ENCODE measurements at regions not wholly inside any gene's neighbourhood (a gene's known extent, or its start where the extent isn't known, plus 50 kb on each side); places are given as distances from the start of the nearest gene placed in this dataset.
A peak's percentile ranks its signal among the peaks of the same experiment; 100 is the strongest.
"Not testable (repeated sequence)": the region's sequence is repeated elsewhere in the genome, so short reads cannot be mapped to it uniquely, and the experiment has no call there.

GRCh38 chr10:55550236-55550635, 749.2 kb upstream of the PCDH15 start:
- H3K36me3 ChIP-seq (ENCODE audit: low read depth), result no peaks in the 10 kb centered on the region
- BruUV-seq (replicated peaks), result no TSS peak
- no peaks in the 10 kb centered on the region for H3K27me3 ChIP-seq (ENCODE audit: insufficient read depth, low read depth)
- peak in 1 of 2 experiments; percentile 42 for DNase-seq
- no peak overlapping the region for H3K4me2 ChIP-seq
- no peak overlapping the region for H2AFZ ChIP-seq
- no peaks in the 10 kb centered on the region for H3K9me3 ChIP-seq (ENCODE audit: insufficient read depth, low read depth)
- intact Hi-C loops (cut with micrococcal nuclease; ENCODE audit: unreplicated experiment), result no loop called here
- TF ChIP-seq CTCF (conservative IDR thresholded peaks at IDR 0.05) (no peak), EZH2 (IDR thresholded peaks at IDR 0.05; ENCODE audit: low read depth) (no peak)
- no peaks in the 10 kb centered on the region for H3K9me2 ChIP-seq (ENCODE audit: insufficient read depth)
- ChIA-PET CTCF (no interaction called here), POLR2A (ENCODE audit: unreplicated experiment) (no interaction called here)
- H3K27ac ChIP-seq, result no peak overlapping the region
- no peaks in the 10 kb centered on the region for H3K79me2 ChIP-seq (ENCODE audit: low read depth)
- H3F3A ChIP-seq (ENCODE audit: insufficient read depth, low read depth), result no peaks in the 10 kb centered on the region
- no peaks in the 10 kb centered on the region for H3K4me1 ChIP-seq (replicated peaks; ENCODE audit: insufficient read depth)
- H4K20me1 ChIP-seq (ENCODE audit: insufficient read depth), result no peaks in the 10 kb centered on the region
- no peak overlapping the region for H3K4me3 ChIP-seq

GRCh38 chr10:55537497-55537896, 736.5 kb upstream of the PCDH15 start:
- H3K4me2 ChIP-seq; H2AFZ ChIP-seq; H3K36me3 ChIP-seq (ENCODE audit: low read depth); H3K9me3 ChIP-seq (ENCODE audit: insufficient read depth, low read depth); H3K27ac ChIP-seq; intact Hi-C loops (cut with micrococcal nuclease; ENCODE audit: unreplicated experiment); DNase-seq; H3K4me3 ChIP-seq; H3K4me1 ChIP-seq (replicated peaks; ENCODE audit: insufficient read depth); H3F3A ChIP-seq (ENCODE audit: insufficient read depth, low read depth); CTCF ChIA-PET; H3K9me2 ChIP-seq (ENCODE audit: insufficient read depth); H4K20me1 ChIP-seq (ENCODE audit: insufficient read depth); H3K27me3 ChIP-seq (ENCODE audit: insufficient read depth, low read depth); POLR2A ChIA-PET (ENCODE audit: unreplicated experiment); BruUV-seq (replicated peaks); H3K79me2 ChIP-seq (ENCODE audit: low read depth): not testable (repeated sequence)

GRCh38 chr10:55519264-55519663, 718.2 kb upstream of the PCDH15 start:
- Histone ChIP-seq H3K4me3 (no peak overlapping the region), H3K36me3 (ENCODE audit: low read depth) (no peaks in the 10 kb centered on the region), H3K27ac (no peak overlapping the region), H2AFZ (no peak overlapping the region), H3K27me3 (ENCODE audit: insufficient read depth, low read depth) (no peaks in the 10 kb centered on the region), H3K9me3 (ENCODE audit: insufficient read depth, low read depth) (no peaks in the 10 kb centered on the region), H3K4me1 (replicated peaks; ENCODE audit: insufficient read depth) (no peaks in the 10 kb centered on the region), H3K9me2 (ENCODE audit: insufficient read depth) (no peaks in the 10 kb centered on the region), H4K20me1 (ENCODE audit: insufficient read depth) (no peaks in the 10 kb centered on the region; the same call in 1 of the 2 replicates), H3F3A (ENCODE audit: insufficient read depth, low read depth) (no peaks in the 10 kb centered on the region), H3K79me2 (ENCODE audit: low read depth) (no peaks in the 10 kb centered on the region), H3K4me2 (no peak overlapping the region)
- intact Hi-C loops (cut with micrococcal nuclease; ENCODE audit: unreplicated experiment), result no loop called here
- TF ChIP-seq EZH2 (IDR thresholded peaks at IDR 0.05; ENCODE audit: low read depth) (no peak), CTCF (conservative IDR thresholded peaks at IDR 0.05) (no peak)
- ChIA-PET POLR2A (ENCODE audit: unreplicated experiment) (no interaction called here), CTCF (no interaction called here)
- no TSS peak for BruUV-seq (replicated peaks)
- DNase-seq, result no peak

GRCh38 chr10:55518416-55518815, 717.4 kb upstream of the PCDH15 start:
- intact Hi-C loops (cut with micrococcal nuclease; ENCODE audit: unreplicated experiment); POLR2A ChIA-PET (ENCODE audit: unreplicated experiment): not testable (repeated sequence)

More at GRCh38 chr10:55518416-55518815, 717.4 kb upstream of the PCDH15 start:
- H2AFZ ChIP-seq; H3K79me2 ChIP-seq (ENCODE audit: low read depth); H3K36me3 ChIP-seq (ENCODE audit: low read depth); H3K9me3 ChIP-seq (ENCODE audit: insufficient read depth, low read depth); H3K27me3 ChIP-seq (ENCODE audit: insufficient read depth, low read depth); H3F3A ChIP-seq (ENCODE audit: insufficient read depth, low read depth); H3K4me2 ChIP-seq; BruUV-seq (replicated peaks); H3K9me2 ChIP-seq (ENCODE audit: insufficient read depth); H3K4me3 ChIP-seq; H4K20me1 ChIP-seq (ENCODE audit: insufficient read depth); H3K27ac ChIP-seq; DNase-seq; CTCF ChIA-PET; H3K4me1 ChIP-seq (replicated peaks; ENCODE audit: insufficient read depth): not testable (repeated sequence)
